ENCODE measurements at regions not wholly inside any gene's neighbourhood (a gene's known extent, or its start where the extent isn't known, plus 50 kb on each side); places are given as distances from the start of the nearest gene placed in this dataset.
A peak's percentile ranks its signal among the peaks of the same experiment; 100 is the strongest.

DNA sequence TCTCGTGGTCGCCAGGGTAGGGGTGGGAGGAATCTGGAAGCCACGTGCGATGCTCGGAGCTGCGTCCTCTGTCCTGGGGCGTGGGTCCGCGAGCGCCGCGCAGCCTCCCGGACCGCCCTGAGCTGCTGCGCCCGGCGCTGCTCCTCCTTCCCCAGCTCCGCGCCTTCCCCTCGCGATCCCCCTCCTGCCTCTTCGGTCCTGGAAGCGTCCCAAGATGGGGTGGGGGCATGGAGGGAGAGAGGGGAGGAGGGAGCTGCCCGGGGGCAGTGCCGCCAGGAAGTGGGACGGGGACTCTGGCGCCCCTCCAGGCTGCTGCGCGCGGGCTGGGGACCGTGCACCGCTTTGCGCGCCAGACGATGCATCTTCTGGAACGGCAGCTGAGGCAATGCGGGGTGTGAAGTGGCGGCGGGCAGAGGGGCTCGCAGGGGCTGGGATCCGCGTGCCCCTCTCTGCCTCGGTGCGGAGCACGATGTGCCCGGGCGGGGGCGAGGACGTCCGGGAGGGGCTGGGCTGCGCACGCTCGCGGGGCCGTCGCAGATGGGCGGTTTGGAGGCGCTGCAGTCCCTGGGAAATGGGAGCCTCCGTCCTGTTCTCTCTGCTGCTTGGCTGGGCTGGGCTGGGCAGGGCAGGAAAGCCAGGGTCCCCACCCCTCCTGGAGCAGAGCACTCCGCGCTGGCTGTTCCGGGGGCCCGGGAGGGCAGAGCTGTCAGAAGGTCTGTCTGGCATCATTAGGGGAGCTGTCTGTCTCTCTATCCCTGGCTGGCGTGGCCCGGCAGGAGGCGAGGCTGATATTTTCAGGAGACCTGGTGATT is 388.0 kb downstream of the SEC14L1 start (continued):
- TF ChIP-seq SETDB1 (IDR thresholded peaks at IDR 0.05; ENCODE audit: insufficient read length, low read length) = no peak
- peak; percentile 80 for TF ChIP-seq ZNF600 (tag by site-specific recombination; IDR thresholded peaks at IDR 0.05)
- no peak for TF ChIP-seq ZNF529 (tag by site-specific recombination; IDR thresholded peaks at IDR 0.05; ENCODE audit: insufficient replicate concordance)
- peak; percentile 57 for TF ChIP-seq ZIC2 (tag by site-specific recombination; IDR thresholded peaks at IDR 0.05)
- TF ChIP-seq ZNF362 (tag by site-specific recombination; IDR thresholded peaks at IDR 0.05) = no peak
- no peak for TF ChIP-seq ZNF623 (tag by site-specific recombination; IDR thresholded peaks at IDR 0.05)
- no peak; the same call in 1 of the 2 replicates for TF ChIP-seq ZNF324 (tag by site-specific recombination; IDR thresholded peaks at IDR 0.05)
- TF ChIP-seq, protein P1, sequence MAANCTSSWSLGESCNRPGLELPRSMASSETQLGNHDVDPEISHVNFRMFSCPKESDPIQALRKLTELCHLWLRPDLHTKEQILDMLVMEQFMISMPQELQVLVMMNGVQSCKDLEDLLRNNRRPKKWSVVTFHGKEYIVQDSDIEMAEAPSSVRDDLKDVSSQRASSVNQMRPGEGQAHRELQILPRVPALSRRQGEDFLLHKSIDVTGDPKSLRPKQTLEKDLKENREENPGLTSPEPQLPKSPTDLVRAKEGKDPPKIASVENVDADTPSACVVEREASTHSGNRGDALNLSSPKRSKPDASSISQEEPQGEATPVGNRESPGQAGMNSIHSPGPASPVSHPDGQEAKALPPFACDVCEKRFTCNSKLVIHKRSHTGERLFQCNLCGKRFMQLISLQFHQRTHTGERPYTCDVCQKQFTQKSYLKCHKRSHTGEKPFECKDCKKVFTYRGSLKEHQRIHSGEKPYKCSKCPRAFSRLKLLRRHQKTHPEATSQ (tag by site-specific recombination; IDR thresholded peaks at IDR 0.05) = peak; percentile 63; the same call in 1 of the 2 replicates
- TF ChIP-seq, protein P2, sequence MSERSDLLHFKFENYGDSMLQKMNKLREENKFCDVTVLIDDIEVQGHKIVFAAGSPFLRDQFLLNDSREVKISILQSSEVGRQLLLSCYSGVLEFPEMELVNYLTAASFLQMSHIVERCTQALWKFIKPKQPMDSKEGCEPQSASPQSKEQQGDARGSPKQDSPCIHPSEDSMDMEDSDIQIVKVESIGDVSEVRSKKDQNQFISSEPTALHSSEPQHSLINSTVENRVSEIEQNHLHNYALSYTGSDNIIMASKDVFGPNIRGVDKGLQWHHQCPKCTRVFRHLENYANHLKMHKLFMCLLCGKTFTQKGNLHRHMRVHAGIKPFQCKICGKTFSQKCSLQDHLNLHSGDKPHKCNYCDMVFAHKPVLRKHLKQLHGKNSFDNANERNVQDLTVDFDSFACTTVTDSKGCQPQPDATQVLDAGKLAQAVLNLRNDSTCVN (tag by site-specific recombination; optimal IDR thresholded peaks at IDR 0.05) = peak; percentile 98
- TF ChIP-seq ZNF677 (tag by site-specific recombination; IDR thresholded peaks at IDR 0.05) = no peak
- TF ChIP-seq SP2 (tag by site-specific recombination; IDR thresholded peaks at IDR 0.05) = peak; percentile 34
- no peak for TF ChIP-seq BCL11A (tag by site-specific recombination; IDR thresholded peaks at IDR 0.05; ENCODE audit: low read depth)
- peak; percentile 82 for TF ChIP-seq KLF1 (tag by site-specific recombination; IDR thresholded peaks at IDR 0.05)
- TF ChIP-seq ZNF48 (tag by site-specific recombination; IDR thresholded peaks at IDR 0.05) = no peak
- TF ChIP-seq ZNF292 (tag by site-specific recombination; IDR thresholded peaks at IDR 0.05; ENCODE audit: borderline replicate concordance, low read depth) = no peak
- peak; percentile 90 for TF ChIP-seq PATZ1 (tag by site-specific recombination; IDR thresholded peaks at IDR 0.05)
- TF ChIP-seq ZNF560 (tag by site-specific recombination; IDR thresholded peaks at IDR 0.05; ENCODE audit: borderline replicate concordance) = no peak
- peak; percentile 53 for TF ChIP-seq GLIS1 (tag by site-specific recombination; IDR thresholded peaks at IDR 0.05)
- TF ChIP-seq, protein P3, sequence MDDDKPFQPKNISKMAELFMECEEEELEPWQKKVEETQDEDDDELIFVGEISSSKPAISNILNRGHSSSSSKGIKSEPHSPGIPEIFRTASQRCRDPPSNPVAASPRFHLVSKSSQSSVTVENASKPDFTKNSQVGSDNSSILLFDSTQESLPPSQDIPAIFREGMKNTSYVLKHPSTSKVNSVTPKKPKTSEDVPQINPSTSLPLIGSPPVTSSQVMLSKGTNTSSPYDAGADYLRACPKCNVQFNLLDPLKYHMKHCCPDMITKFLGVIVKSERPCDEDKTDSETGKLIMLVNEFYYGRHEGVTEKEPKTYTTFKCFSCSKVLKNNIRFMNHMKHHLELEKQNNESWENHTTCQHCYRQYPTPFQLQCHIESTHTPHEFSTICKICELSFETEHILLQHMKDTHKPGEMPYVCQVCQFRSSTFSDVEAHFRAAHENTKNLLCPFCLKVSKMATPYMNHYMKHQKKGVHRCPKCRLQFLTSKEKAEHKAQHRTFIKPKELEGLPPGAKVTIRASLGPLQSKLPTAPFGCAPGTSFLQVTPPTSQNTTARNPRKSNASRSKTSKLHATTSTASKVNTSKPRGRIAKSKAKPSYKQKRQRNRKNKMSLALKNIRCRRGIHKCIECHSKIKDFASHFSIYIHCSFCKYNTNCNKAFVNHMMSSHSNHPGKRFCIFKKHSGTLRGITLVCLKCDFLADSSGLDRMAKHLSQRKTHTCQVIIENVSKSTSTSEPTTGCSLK (tag by site-specific recombination; IDR thresholded peaks at IDR 0.05) = no peak
- TF ChIP-seq ZNF114 (tag by site-specific recombination; IDR thresholded peaks at IDR 0.05) = no peak
- TF ChIP-seq WT1 (tag by site-specific recombination; IDR thresholded peaks at IDR 0.05) = peak; percentile 56
- no peak for TF ChIP-seq ZNF610 (tag by site-specific recombination; IDR thresholded peaks at IDR 0.05; ENCODE audit: borderline replicate concordance)
- 0 out of 2 replicates have a peak, but pooled peaks have one; percentile 9 for TF ChIP-seq IKZF3 (tag by site-specific recombination; IDR thresholded peaks at IDR 0.05)
- TF ChIP-seq ZBTB48 (tag by site-specific recombination; IDR thresholded peaks at IDR 0.05) = peak; percentile 95
- no peak for TF ChIP-seq ZNF221 (tag by site-specific recombination; IDR thresholded peaks at IDR 0.05; ENCODE audit: borderline replicate concordance)
- TF ChIP-seq ZBTB7A (tag by site-specific recombination; IDR thresholded peaks at IDR 0.05; ENCODE audit: low read depth) = peak; percentile 38; the same call in 1 of the 2 replicates
- TF ChIP-seq ZSCAN23 (tag by site-specific recombination; IDR thresholded peaks at IDR 0.05) = no peak
- TF ChIP-seq ZNF366 (tag by site-specific recombination; conservative IDR thresholded peaks at IDR 0.05) = 0 out of 2 replicates have a peak, but pooled peaks have one; percentile 48
- peak; percentile 92 for TF ChIP-seq ZBTB8A (tag by site-specific recombination; IDR thresholded peaks at IDR 0.05)
- no peak for TF ChIP-seq ZNF23 (tag by site-specific recombination; IDR thresholded peaks at IDR 0.05; ENCODE audit: borderline replicate concordance)
- peak; percentile 37; the same call in 1 of the 2 replicates for TF ChIP-seq ZFP69B (tag by site-specific recombination; IDR thresholded peaks at IDR 0.05)
- no peak for TF ChIP-seq YY2 (tag by site-specific recombination; IDR thresholded peaks at IDR 0.05)
